Prostate gland (tissue), 2 donors: ENCODE measurements at regions not wholly inside any gene's neighbourhood (a gene's known extent, or its start where the extent isn't known, plus 50 kb on each side); places are given as distances from the start of the nearest gene placed in this dataset.
A peak's percentile ranks its signal among the peaks of the same experiment; 100 is the strongest.

Source experiments
- DNase-seq: peaks from one replicate; pipeline ENCODE4 v3.0.0-alpha.2; 2019; ENCODE audit warnings: low spot score
- H3K27ac ChIP-seq, 2 donors: fragments of 200-600 bp; sonication (generic); 2 replicates each; pipeline ENCODE4 v1.5.1; 2017 to 2019
- H3K27me3 ChIP-seq: fragments of 200-600 bp; sonication (generic); replicated peaks from 2 replicates; pipeline ENCODE4 v1.5.1; 2019; ENCODE audit not compliant: insufficient read depth
- H3K36me3 ChIP-seq, 2 donors: fragments of 200-600 bp; sonication (generic); 1 replicate in 1 of 2; 2 replicates in 1 of 2; pipeline versions ENCODE4 v1.5.1 to v1.8.1; 2017 to 2019
- H3K4me1 ChIP-seq: fragments of 200-600 bp; sonication (generic); replicated peaks from 2 replicates; pipeline ENCODE4 v1.5.1; 2019
- H3K4me3 ChIP-seq, 2 donors: fragments of 200-600 bp; sonication (generic); 2 replicates each; pipeline ENCODE4 v1.5.1; 2017 to 2019
- H3K9me3 ChIP-seq: fragments of 200-600 bp; sonication (generic); 2 replicates; pipeline ENCODE4 v1.5.1; 2017
- CTCF ChIP-seq, 4 experiments: fragments of 200-600 bp in 2 of 4; fragments of 450-650 bp in 2 of 4; sonication (generic) in 2 of 4; IDR thresholded peaks; 1 replicate in 3 of 4; 2 replicates in 1 of 4; pipeline ENCODE4 v1.5.1; 2016 to 2019; ENCODE audit warnings: antibody characterized with exemption in 4 of 4, mild to moderate bottlenecking in 2 of 4, moderate library complexity in 2 of 4
- POLR2A ChIP-seq: fragments of 450-650 bp; IDR thresholded peaks from one replicate; pipeline ENCODE4 v1.6.1; 2016; ENCODE audit warnings: antibody characterized with exemption, mild to moderate bottlenecking
- POLR2AphosphoS5 ChIP-seq: sonication (generic); formaldehyde crosslinking; IDR thresholded peaks from one replicate; pipeline ENCODE4 v1.6.1; 2017; ENCODE audit warnings: antibody characterized with exemption
- WGBS: methylation state at CpG from one replicate; pipeline ENCODE4 v1.1.5; 2018; 5-methylcytosine and 5-hydroxymethylcytosine counted together
- intact Hi-C: fragments of 100-400 bp; cut with DNase I; formaldehyde crosslinking; loops from one replicate; pipeline ENCODE4 v1.14.2; 2022

- intact Hi-C loops = no loop called here
These were observed 79.2 kb upstream of the BACH2 start for GRCh38 chr6:90375681-90376439.

GRCh38 chr6:90374201-90374600 is 77.6 kb upstream of the BACH2 start:
- DNase-seq = no peak
- Histone ChIP-seq H3K27me3 (no peaks in the 10 kb centered on the region), H3K9me3 (no peaks in the 10 kb centered on the region), H3K4me1 (peaks cover 7% of the 10 kb centered on the region), H3K27ac (no peak overlapping the region), H3K4me3 (no peak overlapping the region), H3K36me3 (no peaks in the 10 kb centered on the region)
- TF ChIP-seq POLR2AphosphoS5 (no peak), CTCF (IDR thresholded peaks at IDR 0.05) (no peak), POLR2A (no peak)
- intact Hi-C loops = no loop called here
- WGBS = 75% methylated on average over 4 of the region's 4 CpGs

More at GRCh38 chr6:90375681-90376439, 79.2 kb upstream of the BACH2 start:
- no peak overlapping the region for H3K4me3 ChIP-seq
- TF ChIP-seq POLR2A (no peak), CTCF (IDR thresholded peaks at IDR 0.05) (no peak), POLR2AphosphoS5 (peak; percentile 79)
- H3K27ac ChIP-seq = peak overlapping the region; percentile 60 to 70
- 62% methylated on average over 9 of the region's 9 CpGs for WGBS
- H3K9me3 ChIP-seq = no peaks in the 10 kb centered on the region
- H3K36me3 ChIP-seq = no peaks in the 10 kb centered on the region
- H3K27me3 ChIP-seq = no peaks in the 10 kb centered on the region
- H3K4me1 ChIP-seq = peaks cover 7% of the 10 kb centered on the region
- DNase-seq = peak; percentile 20

GRCh38 chr6:90372885-90373284 is 76.2 kb upstream of the BACH2 start:
- no peak for TF ChIP-seq CTCF (IDR thresholded peaks at IDR 0.05)
- no peak for TF ChIP-seq POLR2AphosphoS5
- TF ChIP-seq POLR2A = no peak
- Histone ChIP-seq H3K27ac (no peak overlapping the region), H3K36me3 (no peaks in the 10 kb centered on the region), H3K9me3 (no peaks in the 10 kb centered on the region), H3K4me3 (no peak overlapping the region), H3K27me3 (no peaks in the 10 kb centered on the region), H3K4me1 (peaks cover 7% of the 10 kb centered on the region)
- DNase-seq = no peak
- WGBS = 98% methylated on average over 2 of the region's 2 CpGs
- intact Hi-C loops = no loop called here

GRCh38 chr6:90372450-90372849 is 75.8 kb upstream of the BACH2 start:
- Histone ChIP-seq H3K27me3 (no peaks in the 10 kb centered on the region), H3K9me3 (no peaks in the 10 kb centered on the region), H3K4me3 (no peak overlapping the region), H3K36me3 (no peaks in the 10 kb centered on the region), H3K4me1 (peaks cover 7% of the 10 kb centered on the region), H3K27ac (no peak overlapping the region)
- no peak for DNase-seq
- 85% methylated on average over 5 of the region's 5 CpGs for WGBS
- no peak for TF ChIP-seq POLR2A
- no peak for TF ChIP-seq CTCF (IDR thresholded peaks at IDR 0.05)
- TF ChIP-seq POLR2AphosphoS5 = no peak
- intact Hi-C loops = no loop called here

- intact Hi-C loops = no loop called here
- whole genome bisulfite sequencing = 25% methylated on average over 1 of the region's 1 CpG
- TF ChIP-seq CTCF (IDR thresholded peaks at IDR 0.05) = no peak
- TF ChIP-seq POLR2AphosphoS5 = no peak
- no peak for TF ChIP-seq POLR2A
- no peaks in the 10 kb centered on the region for H3K36me3 ChIP-seq
- no peak overlapping the region for H3K4me3 ChIP-seq
- H3K27me3 ChIP-seq = no peaks in the 10 kb centered on the region
- H3K27ac ChIP-seq = no peak overlapping the region
- no peaks in the 10 kb centered on the region for H3K9me3 ChIP-seq
- no peak for DNase-seq
- H3K4me1 ChIP-seq = peaks cover 3% of the 10 kb centered on the region
These were observed 73.9 kb upstream of the BACH2 start for GRCh38 chr6:90370493-90370959.
